Activated naive CD4-positive, alpha-beta T cell treated with anti-CD3 and anti-CD28 coated beads, Interleukin-2, amount 50 U/mL, for 72 hours (primary cell): ENCODE measurements at regions not wholly inside any gene's neighbourhood (a gene's known extent, or its start where the extent isn't known, plus 50 kb on each side); places are given as distances from the start of the nearest gene placed in this dataset.

Source experiments
- ATAC-seq, 2 donors: fragments of 150-1000 bp; cut with Tn5 transposase; 2 replicates each; pipeline ENCODE4 v1.10.0; 2021; ENCODE audit warnings: mild to moderate bottlenecking in 2 of 2, moderate library complexity in 2 of 2
- DNase-seq, 2 donors: peaks; one replicate each; pipeline ENCODE4 v3.0.0; 2021 to 2022; ENCODE audit warnings: low spot score in 2 of 2
- H3K27ac Mint-ChIP-seq, 2 donors: one replicate each; pipeline ENCODE4 v1.8.0; 2022; ENCODE audit warnings: mild to moderate bottlenecking in 2 of 2, mixed read lengths in 2 of 2
- H3K36me3 Mint-ChIP-seq, 2 donors: one replicate each; pipeline ENCODE4 v1.8.0; 2022; ENCODE audit warnings: mixed read lengths in 2 of 2
- H3K9me3 Mint-ChIP-seq, 2 donors: one replicate each; pipeline ENCODE4 v1.8.0; 2022; ENCODE audit warnings: mixed read lengths in 2 of 2

DNA sequence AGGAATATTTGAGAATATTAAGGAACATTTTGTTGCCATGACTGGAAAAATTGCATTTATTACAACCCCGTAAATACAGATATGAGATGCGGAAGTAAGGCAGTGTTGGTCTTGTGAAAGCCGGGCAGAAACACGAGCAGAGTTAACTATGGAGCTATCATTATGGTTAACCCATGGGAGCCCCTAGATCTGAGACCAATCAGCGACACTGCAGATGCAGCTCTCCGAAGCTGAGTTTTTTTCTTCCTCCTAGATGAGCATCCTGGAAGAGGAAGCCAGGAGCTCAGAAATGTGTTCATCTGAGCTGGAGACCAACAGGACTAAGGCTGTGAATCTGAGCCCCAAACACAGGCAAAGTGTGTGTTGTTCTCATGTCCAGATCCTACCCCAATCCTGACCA lies 123.0 kb upstream of the KL start:
- peaks cover 0 to 3% of the 10 kb centered on the region in 2 donors for H3K9me3 Mint-ChIP-seq
- no peaks in the 10 kb centered on the region for H3K36me3 Mint-ChIP-seq
- DNase-seq (no peak), ATAC-seq (no peak)
- H3K27ac Mint-ChIP-seq: no peak overlapping the region

- H3K9me3 Mint-ChIP-seq: peaks cover 0 to 3% of the 10 kb centered on the region in 2 donors
- no peak overlapping the region for H3K27ac Mint-ChIP-seq
- no peaks in the 10 kb centered on the region for H3K36me3 Mint-ChIP-seq
- ATAC-seq (peak in 1 of 2 donors; percentile 57), DNase-seq (no peak)
Measured at GRCh38 chr13:32894589-32895001, 121.6 kb upstream of the KL start.

DNA sequence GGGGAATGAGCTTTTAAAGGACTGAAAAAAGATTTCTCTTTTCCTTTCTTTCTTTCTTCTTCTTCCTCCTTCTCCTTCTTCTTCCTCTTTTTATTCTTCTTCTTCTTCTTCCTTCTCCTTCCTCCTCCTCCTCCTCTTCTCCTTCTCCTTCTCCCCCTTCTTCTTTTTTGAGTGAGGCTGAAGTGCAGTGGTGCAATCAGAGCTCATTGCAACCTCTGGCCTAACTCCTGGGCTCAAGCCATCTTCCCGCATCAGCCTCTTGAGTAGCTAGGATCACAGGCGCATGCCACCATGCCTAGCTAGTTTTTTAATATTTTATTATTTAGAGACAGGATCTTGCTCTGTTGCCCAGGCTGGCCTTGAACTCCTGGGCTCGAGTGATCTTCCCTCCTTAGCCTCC lies 120.9 kb upstream of the KL start:
- no peaks in the 10 kb centered on the region for H3K36me3 Mint-ChIP-seq
- H3K27ac Mint-ChIP-seq: peak overlapping the region in 1 of 2 donors; percentile 10
- no peaks in the 10 kb centered on the region for H3K9me3 Mint-ChIP-seq
- ATAC-seq: no peak
- no peak for DNase-seq

DNA sequence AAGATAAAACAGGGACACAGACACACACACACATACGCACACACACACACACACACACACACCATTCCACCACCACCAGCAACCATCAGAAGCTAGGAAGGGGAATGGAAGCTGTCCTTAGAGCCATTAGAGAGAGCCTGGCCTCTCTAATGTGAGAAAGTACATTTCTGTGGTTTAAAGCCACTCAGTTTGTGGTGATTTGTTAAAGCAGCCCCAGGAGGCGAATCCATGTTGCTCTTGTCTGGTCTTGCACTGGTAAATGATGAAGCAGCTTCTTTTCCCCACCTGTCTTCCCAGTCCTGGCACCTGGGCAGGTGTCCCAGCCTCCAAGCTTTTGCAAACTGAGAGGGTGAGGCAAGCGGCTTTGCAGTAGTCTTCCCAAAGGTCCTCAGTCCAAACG lies 118.9 kb upstream of the KL start:
- Mint-ChIP-seq H3K36me3 (peaks cover 0 to 5% of the 10 kb centered on the region in 2 donors), H3K9me3 (peaks cover 0 to 12% of the 10 kb centered on the region in 2 donors), H3K27ac (no peak overlapping the region)
- ATAC-seq (no peak), DNase-seq (no peak)

DNA sequence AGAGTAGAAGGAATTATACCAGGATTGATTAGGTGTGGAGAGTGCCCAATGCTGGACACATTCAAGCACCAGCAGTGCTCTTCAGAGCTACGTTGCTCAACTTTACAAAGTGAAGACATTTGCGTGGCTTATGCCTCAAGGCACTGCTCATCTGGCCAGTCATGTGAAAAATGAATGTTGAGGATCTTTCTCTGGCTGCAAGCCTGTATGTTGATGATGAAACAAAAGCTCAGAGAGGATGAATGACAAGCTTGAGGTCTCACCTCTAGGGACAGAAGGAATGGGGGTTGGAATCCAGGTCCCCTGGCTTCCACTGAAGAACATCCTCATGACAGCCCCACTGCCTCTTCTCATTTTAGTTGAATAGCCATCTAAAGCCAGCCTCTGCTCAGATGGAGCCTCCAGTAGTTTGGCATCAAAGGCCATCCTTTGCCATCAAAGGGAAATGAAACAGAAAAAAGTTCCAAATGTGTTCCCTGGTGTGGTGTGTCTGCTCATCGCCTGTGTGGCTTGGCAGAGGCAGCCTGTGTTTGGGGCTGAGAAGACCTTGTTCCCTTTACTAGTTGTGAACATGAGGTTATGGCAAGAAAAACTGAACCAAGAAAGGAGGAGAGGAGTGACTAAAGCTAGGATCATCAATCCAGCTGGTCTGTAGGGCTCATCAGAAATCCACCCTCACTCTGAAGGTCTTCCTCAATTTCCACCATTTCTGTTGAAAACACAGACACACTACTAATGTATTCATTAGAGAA lies 114.0 kb upstream of the KL start:
- H3K36me3 Mint-ChIP-seq: peaks cover 0 to 13% of the 10 kb centered on the region in 2 donors
- H3K27ac Mint-ChIP-seq: no peak overlapping the region
- peaks cover 0 to 12% of the 10 kb centered on the region in 2 donors for H3K9me3 Mint-ChIP-seq
- ATAC-seq (no peak), DNase-seq (no peak)

DNA sequence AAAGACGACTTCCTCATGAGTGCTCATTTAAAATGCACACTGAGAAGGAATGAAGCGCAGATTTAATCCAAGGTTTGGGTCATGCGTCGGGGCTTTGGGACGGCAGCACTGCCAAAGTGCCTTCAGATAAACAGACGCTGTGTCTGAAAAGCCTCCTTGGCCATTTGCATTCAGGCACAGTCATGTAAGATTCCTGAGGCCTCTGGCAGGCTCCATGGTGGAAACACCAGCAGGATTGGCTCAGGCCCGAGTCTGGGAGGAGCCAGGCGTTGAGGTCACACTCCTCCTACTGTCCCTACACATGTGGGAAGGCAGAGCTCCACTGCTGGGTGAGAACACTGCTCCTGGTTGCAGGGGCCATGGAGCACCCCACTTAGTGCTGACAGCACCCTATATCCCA lies 113.3 kb upstream of the KL start:
- no peak overlapping the region for H3K27ac Mint-ChIP-seq
- H3K36me3 Mint-ChIP-seq: peaks cover 0 to 16% of the 10 kb centered on the region in 2 donors
- DNase-seq: no peak
- ATAC-seq: no peak
- H3K9me3 Mint-ChIP-seq: peaks cover 0 to 12% of the 10 kb centered on the region in 2 donors

- DNase-seq (no peak), ATAC-seq (no peak)
- Mint-ChIP-seq H3K9me3 (peaks cover 0 to 12% of the 10 kb centered on the region in 2 donors), H3K27ac (no peak overlapping the region), H3K36me3 (peaks cover 0 to 16% of the 10 kb centered on the region in 2 donors)
Measured at GRCh38 chr13:32903720-32904119, 112.5 kb upstream of the KL start.

DNA sequence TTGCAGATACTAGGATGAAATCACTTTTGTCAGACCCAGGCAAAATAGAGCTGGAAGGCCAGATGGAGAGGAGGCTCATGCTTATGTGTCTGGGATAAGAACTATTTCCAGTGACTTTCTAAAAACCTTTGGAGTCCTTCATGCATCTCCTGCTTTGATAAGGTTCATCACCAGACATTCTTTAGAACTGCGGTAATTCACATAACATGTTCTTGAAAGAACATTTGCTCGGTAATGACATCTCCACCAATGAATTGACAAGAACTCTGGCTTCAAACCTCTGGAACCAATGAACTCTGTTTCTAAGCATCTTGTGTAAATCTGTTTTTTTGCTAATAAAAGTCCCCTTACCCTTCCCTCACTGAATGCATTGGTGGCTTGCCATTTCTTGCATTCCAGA lies 112.0 kb upstream of the KL start:
- peaks cover 0 to 16% of the 10 kb centered on the region in 2 donors for H3K36me3 Mint-ChIP-seq
- DNase-seq (no peak), ATAC-seq (no peak)
- peak overlapping the region in 1 of 2 donors; percentile 74 for H3K27ac Mint-ChIP-seq
- H3K9me3 Mint-ChIP-seq: peaks cover 0 to 12% of the 10 kb centered on the region in 2 donors

DNA sequence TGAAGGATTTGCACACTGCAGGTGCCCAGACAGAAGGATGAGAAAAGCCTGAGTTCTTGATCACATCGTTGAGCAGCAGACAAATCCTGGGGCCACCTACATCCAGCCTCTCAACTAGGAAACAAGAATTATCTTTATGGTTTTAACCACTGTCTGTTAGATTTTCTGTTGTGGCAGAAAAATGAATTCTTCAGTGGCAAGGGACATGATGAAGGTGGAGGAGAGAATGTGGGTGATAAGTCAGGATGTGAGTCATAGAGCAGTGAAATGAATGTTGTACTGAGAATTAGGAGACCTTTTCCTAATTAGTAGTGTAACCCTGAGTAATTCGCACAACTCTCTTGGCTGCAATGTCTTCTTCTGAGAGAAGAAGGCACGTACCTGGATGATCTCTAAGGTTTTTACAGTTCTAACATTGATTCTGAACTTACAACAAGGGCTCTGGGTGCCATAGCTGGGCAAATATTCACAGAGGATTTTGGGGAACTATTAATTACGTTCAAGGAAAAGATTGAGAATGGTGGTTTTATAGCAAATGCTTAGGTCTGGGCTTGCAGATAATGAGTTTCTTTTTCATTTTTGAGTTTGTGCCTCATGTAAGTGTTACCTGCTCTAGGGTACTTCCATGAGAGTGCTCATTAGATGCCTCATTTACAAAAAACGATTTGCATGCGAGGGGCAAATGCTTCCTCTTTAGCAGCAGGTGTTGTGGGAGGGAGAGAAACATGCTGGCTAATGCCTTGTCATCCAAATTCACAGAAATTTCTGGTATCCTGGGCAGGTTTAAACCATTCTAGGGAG lies 111.0 kb upstream of the KL start:
- peaks cover 0 to 16% of the 10 kb centered on the region in 2 donors for H3K36me3 Mint-ChIP-seq
- H3K9me3 Mint-ChIP-seq: peaks cover 0 to 12% of the 10 kb centered on the region in 2 donors
- peak overlapping the region; percentile 74 to 89 for H3K27ac Mint-ChIP-seq
- peak; percentile 96 to 98 for ATAC-seq
- peak in 1 of 2 donors; percentile 15 for DNase-seq

DNA sequence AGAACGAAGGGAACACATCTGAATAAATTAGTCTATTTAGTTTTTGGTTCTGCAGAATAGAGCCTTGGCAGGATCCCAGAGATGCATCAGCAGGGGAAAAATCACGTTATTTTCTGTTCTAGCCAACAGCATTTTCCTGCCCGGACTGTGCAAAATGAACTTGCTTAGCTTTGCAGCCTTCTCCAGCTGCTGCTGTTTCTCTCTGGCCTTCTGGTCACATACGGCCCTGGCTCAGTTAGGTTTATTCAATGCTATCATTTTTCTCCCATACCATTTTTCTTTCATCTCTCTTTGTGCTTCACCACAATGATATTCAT lies 110.4 kb upstream of the KL start:
- DNase-seq: no peak
- H3K27ac Mint-ChIP-seq: peak overlapping the region; percentile 74 to 89
- ATAC-seq: no peak
- H3K36me3 Mint-ChIP-seq: peaks cover 0 to 16% of the 10 kb centered on the region in 2 donors
- H3K9me3 Mint-ChIP-seq: peaks cover 0 to 12% of the 10 kb centered on the region in 2 donors

DNA sequence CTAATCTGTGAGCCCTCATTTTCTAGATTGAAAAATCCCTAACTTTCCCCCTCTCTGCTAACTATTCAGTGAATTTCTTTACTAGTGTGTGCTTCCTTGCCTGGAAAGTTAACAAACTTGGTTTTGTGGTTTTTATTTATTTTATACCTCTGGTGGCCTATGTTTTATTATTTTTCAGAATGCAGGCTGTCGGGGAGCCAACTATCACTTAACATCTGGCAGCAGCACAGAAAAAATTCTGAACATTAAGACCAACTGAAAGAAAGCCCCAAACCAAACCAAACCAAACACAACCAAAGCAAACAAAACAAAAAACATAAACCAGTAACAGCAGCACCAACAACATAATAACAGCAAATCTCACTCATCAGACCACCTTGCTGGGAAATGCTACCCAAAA lies 109.0 kb upstream of the KL start:
- DNase-seq: no peak
- ATAC-seq: no peak
- peaks cover 0 to 11% of the 10 kb centered on the region in 2 donors for H3K36me3 Mint-ChIP-seq
- no peak overlapping the region for H3K27ac Mint-ChIP-seq
- H3K9me3 Mint-ChIP-seq: no peaks in the 10 kb centered on the region

DNA sequence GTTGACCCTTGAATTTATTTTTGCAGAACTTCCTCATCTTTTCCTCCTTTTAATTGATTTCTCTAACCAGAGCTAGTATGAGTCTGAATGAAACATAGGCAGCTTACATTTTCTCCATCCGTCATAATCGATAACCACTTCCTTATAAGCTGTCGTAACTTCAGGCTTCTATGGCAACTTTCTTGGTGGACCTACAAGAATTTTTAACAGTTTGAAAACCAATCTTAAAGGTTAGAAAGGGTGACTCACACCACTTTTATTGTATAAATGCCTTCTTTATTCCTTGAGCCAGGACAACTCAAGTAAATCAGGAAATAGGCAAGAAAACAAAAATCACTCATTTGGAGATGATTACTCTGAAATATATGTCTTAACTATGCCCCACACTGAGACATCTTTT lies 105.7 kb upstream of the KL start:
- Mint-ChIP-seq H3K9me3 (no peaks in the 10 kb centered on the region), H3K36me3 (peaks cover 0 to 13% of the 10 kb centered on the region in 2 donors), H3K27ac (no peak overlapping the region)
- ATAC-seq (no peak), DNase-seq (no peak)

DNA sequence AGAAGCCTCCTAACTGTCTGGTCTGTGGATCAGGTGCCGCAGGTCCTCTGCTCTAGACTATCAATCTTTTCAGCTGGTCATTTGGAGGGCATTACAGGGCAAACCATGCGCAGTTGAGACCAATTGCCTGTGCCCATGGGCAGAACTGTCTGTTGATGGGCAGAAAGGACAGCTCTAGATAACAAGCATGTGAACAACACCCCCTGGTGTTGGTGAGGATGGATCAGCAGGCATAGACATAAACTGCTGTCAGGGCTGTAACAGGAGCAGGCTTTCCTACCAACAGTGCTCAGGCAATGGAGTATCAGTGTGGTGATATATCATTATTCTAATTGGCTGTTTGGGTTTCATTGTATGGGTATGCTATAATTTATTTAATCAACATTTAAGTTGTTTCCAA lies 104.7 kb upstream of the KL start:
- Mint-ChIP-seq H3K27ac (no peak overlapping the region), H3K9me3 (peaks cover 2 to 4% of the 10 kb centered on the region in 2 donors), H3K36me3 (peaks cover 3 to 23% of the 10 kb centered on the region in 2 donors)
- ATAC-seq: peak; percentile 85 to 89
- no peak for DNase-seq

DNA sequence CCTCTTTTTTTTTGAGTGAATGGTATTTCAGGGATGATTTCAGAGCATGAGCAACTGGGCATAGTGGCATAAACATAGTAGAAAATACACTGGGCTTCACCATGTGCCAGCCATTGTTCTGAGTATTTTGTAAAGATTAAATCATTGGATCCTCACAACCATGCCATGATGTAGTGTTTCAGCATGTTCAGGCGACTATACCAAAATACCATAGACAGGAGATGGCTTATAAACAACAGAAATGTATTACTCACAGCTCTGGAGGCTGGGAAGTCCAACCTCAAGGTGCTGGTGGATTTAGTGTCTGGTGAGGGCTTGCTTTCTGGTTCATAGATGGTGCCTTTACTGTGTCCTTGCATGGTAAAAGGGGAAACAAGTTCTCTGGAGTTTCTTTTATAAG lies 101.5 kb upstream of the KL start:
- no peak for ATAC-seq
- DNase-seq: no peak
- H3K36me3 Mint-ChIP-seq: peaks cover 12 to 27% of the 10 kb centered on the region in 2 donors

GRCh38 chr13:32917504-32917903 lies 98.7 kb upstream of the KL start:
- no peak for DNase-seq
- peaks cover 12 to 27% of the 10 kb centered on the region in 2 donors for H3K36me3 Mint-ChIP-seq
- peak overlapping the region in 1 of 2 donors; percentile 61 for H3K27ac Mint-ChIP-seq
- ATAC-seq: peak; percentile 93 to 97
- H3K9me3 Mint-ChIP-seq: peaks cover 10 to 13% of the 10 kb centered on the region in 2 donors

More for the DNA sequence above, 101.5 kb upstream of the KL start:
- Mint-ChIP-seq H3K9me3 (peaks cover 10 to 13% of the 10 kb centered on the region in 2 donors), H3K27ac (no peak overlapping the region)

DNA sequence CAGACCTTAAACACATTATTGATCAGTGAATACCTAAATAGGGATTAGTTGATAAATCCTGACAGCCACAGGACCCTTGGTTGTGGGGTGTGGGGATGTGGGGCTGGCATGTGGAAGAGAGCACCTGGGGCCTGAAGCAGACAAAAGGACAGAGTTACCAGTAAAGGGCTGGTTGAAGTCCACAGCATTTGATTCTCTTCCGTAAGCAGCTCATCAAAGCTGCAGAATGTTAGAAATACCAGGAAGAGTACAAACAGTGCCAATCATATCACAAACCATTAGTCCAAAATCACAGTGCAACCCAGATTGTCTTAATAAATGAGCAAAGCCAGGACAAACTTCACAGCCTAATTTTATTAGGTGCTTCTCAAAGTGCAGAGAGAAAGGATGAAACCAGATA lies 92.5 kb upstream of the KL start:
- H3K27ac Mint-ChIP-seq: no peak overlapping the region
- ATAC-seq: no peak
- H3K36me3 Mint-ChIP-seq: no peaks in the 10 kb centered on the region
- DNase-seq: no peak
- no peaks in the 10 kb centered on the region for H3K9me3 Mint-ChIP-seq

- ATAC-seq: no peak
Measured at GRCh38 chr13:32924886-32925285, 91.3 kb upstream of the KL start.

More at GRCh38 chr13:32924886-32925285, 91.3 kb upstream of the KL start:
- DNase-seq: no peak
- no peaks in the 10 kb centered on the region for H3K36me3 Mint-ChIP-seq
- no peak overlapping the region for H3K27ac Mint-ChIP-seq
- H3K9me3 Mint-ChIP-seq: no peaks in the 10 kb centered on the region
